ENCODE measurements at regions not wholly inside any gene's neighbourhood (a gene's known extent, or its start where the extent isn't known, plus 50 kb on each side); places are given as distances from the start of the nearest gene placed in this dataset.

- TF ChIP-seq CTCF (IDR thresholded peaks at IDR 0.05; ENCODE audit: insufficient read depth, low read length) (no peak), POLR2AphosphoS5 (IDR thresholded peaks at IDR 0.05; ENCODE audit: low read depth) (no peak), GABPA (IDR thresholded peaks at IDR 0.05; ENCODE audit: low read depth) (no peak)
These were observed 62.4 kb upstream of the STXBP5 start for GRCh38 chr6:147141711-147142308.
